ENCODE measurements at regions not wholly inside any gene's neighbourhood (a gene's known extent, or its start where the extent isn't known, plus 50 kb on each side); places are given as distances from the start of the nearest gene placed in this dataset.

- TF ChIP-seq CTCF (IDR thresholded peaks at IDR 0.05; ENCODE audit: low read length, missing control alignments), result no peak
These were observed 140.3 kb downstream of the PJA1 start for GRCh38 chrX:69024931-69025330.

GRCh38 chrX:69024161-69024736 is 141.0 kb downstream of the PJA1 start:
- no peak for DNase-seq (ENCODE audit: low read depth)
- H3K4me3 ChIP-seq (replicated peaks; ENCODE audit: low read depth, low read length), result no peak overlapping the region
- TF ChIP-seq CTCF (IDR thresholded peaks at IDR 0.05; ENCODE audit: low read length, missing control alignments), result no peak

More at GRCh38 chrX:69024931-69025330, 140.3 kb downstream of the PJA1 start:
- peak; percentile 81 for DNase-seq (ENCODE audit: low read depth)
- no peak overlapping the region for H3K4me3 ChIP-seq (replicated peaks; ENCODE audit: low read depth, low read length)

- no peak for TF ChIP-seq CTCF (IDR thresholded peaks at IDR 0.05; ENCODE audit: low read length, missing control alignments)
- no peak overlapping the region for H3K4me3 ChIP-seq (replicated peaks; ENCODE audit: low read depth, low read length)
- DNase-seq (ENCODE audit: low read depth), result no peak
These were observed 142.8 kb downstream of the PJA1 start for GRCh38 chrX:69022430-69022829.

GRCh38 chrX:69021141-69021960 is 143.9 kb downstream of the PJA1 start:
- DNase-seq (ENCODE audit: low read depth), result no peak
- H3K4me3 ChIP-seq (replicated peaks; ENCODE audit: low read depth, low read length), result no peak overlapping the region
- TF ChIP-seq CTCF (IDR thresholded peaks at IDR 0.05; ENCODE audit: low read length, missing control alignments), result no peak

- TF ChIP-seq CTCF (IDR thresholded peaks at IDR 0.05; ENCODE audit: low read length, missing control alignments), result no peak
- no peak overlapping the region for H3K4me3 ChIP-seq (replicated peaks; ENCODE audit: low read depth, low read length)
- no peak for DNase-seq (ENCODE audit: low read depth)
These were observed 144.9 kb downstream of the PJA1 start for GRCh38 chrX:69020316-69020715.

GRCh38 chrX:69019073-69019890 is 146.0 kb downstream of the PJA1 start:
- no peak for TF ChIP-seq CTCF (IDR thresholded peaks at IDR 0.05; ENCODE audit: low read length, missing control alignments)
- no peak for DNase-seq (ENCODE audit: low read depth)
- H3K4me3 ChIP-seq (replicated peaks; ENCODE audit: low read depth, low read length), result no peak overlapping the region

Data from fibroblast of pulmonary artery (primary cell).